Ecto neural progenitor cell (in vitro differentiated cells): ENCODE measurements at regions not wholly inside any gene's neighbourhood (a gene's known extent, or its start where the extent isn't known, plus 50 kb on each side); places are given as distances from the start of the nearest gene placed in this dataset.

Experiments
- DNase-seq: peaks from one replicate; pipeline ENCODE4 v3.0.0-alpha.2; 2018; ENCODE audit warnings: low spot score

DNA sequence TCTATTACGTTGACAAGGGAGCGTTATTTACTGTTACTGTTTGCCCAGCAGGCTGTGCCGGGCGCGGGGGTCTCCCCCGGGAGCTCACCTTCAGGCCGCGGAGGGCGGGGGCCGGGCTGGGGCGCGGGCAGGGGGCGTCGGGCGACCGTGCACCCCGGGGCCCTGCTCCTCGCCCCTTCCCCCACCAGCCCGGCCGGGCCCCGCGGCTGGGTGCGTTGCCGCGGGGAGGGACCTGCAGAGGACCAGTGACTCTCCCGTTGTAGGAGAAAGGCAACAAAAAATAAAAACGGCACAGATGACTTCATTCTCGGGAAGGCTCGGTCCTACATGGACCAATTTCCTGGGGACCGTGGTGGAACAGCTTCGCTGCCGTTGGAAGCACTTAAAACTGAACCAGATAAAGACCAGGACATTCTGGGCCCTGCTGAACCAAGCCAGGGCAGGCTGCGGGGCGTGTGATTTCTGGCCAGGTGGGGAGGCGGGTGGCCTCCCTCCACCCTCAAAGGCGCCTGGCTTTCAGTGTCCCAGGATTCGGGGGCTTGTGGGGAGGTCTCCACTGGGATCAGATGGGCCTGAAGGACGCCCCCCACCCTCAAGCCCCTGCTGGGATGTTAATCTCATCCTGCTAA lies 57.4 kb downstream of the IGLL1 start:
- DNase-seq, result peak; percentile 58

DNA sequence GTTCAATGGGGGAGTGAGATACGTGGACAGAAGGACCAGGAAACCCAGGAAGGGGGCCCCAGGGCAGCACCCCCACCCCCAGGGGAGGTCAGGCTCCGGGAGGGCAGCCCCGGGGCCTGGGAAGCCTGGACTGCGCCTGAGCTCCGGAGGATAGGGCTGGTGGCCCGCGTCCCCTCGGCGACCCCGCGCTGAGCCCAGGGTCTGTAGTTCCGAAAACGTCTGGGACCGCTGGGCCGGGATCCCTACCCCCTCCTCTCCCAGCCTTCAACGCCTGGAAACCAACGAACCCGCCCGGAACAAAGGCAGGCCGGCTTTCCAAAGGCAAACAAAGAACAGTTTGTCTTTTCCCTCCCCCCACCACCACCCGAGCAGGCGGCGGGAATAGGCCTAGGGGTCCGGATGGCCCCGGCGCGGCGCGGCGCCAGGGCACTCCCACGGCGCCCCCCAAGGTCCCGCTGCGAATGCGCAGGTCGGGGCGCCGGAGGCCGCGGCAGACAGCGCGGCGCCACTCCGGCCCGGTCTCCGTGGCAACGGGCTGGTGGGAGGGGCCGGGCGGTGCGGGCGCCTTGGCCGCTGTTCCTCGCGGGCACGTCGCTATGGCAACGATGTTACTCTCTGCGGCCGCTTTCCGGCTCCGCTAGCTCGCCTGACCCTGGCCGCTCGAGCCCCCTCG lies 58.5 kb downstream of the IGLL1 start:
- DNase-seq, result peak; percentile 96

DNA sequence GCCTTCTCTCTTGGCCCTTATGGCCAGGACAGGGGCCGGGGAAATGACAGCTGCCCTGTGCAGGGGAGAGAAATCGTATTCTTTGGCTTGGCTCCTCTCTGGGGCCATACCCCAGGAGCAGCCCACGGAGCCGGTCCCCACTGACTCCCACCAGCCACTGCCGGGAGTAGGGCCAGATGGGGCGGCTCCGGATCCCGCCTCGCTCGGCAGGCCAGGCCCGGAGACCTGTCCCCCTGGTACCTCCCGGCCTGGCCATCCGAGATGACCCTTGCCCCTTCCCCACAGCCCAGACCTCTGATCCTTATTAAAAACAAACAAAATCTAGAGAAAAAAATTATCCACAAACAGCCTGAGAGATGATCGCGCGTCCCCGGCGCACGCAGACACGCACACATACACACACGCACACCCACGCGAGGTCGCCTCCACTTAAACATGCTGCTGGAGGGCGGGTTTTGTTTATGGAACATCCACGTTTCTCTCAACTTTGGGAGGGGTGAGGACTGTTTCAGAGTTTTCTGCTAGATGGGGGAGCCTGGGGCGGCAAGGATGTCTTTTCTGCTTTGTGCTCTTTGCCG lies 59.1 kb downstream of the IGLL1 start:
- DNase-seq, result no peak

DNA sequence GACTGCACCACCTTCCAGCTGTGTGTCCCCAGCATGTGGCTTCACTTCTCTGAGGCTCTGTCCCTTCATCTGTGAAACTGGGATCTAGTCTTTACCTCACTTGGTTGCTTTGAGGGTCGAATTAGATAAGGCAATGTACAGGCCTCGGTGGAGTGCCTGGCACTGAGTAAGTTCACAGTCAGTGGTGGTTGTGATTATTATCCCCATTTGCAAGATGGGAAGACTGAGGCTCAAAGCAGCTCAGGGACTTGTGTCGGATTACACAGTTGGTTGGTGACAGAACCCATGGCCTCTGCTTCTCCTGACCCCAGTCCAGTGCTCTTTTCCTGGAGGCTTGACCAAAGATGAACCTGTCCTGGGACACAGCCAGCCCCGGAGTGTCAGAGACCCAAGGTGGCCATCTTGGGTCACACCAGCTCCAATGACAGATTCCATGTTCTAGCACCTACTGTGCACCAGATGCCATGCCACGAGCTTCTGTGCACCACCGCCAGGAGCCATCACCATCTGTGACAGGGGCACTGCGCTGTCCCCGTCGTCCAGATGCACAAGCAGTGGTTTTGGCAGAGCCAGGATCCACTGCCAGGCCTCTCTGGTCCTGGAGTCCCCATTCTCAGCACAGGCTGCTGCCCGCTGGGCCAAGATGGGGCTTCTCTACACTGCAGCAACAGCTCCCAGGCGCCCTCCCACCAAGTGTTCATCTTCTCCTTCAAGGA lies 60.5 kb downstream of the IGLL1 start:
- no peak for DNase-seq

DNA sequence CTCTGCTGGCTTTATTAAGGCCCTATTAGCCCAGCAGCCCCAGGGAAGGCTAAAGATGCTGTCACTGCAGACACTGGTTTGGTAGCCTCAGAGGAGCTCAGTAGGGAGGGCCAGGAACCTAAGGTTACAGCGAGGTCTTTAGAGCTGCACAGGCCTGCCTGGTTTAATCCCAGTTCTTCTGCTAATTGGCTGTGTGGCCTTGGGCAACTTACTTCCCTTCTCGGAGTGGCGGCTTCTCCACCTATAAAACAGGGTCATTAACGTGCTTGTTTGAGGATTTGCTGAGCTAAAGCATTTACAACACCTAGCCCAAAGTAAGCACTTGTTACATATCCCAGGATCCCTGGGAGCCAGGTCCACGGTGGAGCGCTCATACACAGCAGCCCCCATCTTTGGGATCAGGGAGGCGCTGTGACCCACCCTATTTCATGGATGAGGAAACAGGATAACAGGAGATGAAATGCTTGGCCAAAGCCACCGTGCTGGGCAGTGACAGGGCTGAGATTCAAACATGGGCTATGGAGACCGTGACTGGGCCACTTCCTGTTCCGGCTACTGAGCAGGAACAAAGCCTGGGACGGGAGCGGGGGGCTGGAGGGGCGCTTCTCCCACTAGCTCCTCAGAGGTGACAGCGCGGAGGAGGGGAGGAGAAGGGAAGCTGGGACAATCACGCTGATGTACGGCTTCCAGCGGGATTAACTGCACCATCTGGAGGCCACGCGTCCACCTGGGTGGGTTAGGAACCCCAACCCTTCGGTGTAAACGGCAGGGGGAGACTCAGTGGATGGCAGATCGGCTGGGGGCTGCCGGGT lies 61.5 kb downstream of the IGLL1 start:
- no peak for DNase-seq

DNA sequence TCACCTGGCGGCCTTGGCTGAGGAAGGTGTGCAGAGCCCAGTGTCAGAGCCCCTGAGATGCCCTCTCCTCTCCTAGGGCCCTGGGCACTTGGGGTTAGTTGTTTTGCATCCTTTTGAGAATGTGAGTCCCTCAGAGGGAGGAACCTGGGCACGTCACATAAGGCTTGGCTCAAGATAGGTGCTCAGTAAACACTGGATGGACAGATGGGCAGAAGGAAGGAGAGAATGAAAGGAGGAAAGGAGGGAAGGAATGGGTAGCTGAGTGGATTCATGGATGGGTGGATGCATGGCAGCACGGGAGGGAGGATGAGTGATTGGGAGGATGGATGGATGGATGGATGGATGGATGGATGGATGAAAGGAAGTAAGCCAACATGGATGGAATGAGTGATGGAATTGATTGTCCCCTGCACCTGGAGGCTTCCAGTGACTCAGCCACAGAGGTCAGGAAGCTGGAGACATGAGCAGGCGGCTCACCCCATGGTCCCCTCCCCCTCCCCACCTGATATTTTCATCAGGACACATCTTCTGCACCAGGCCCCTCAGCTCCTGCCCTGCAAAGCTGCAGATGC lies 62.2 kb downstream of the IGLL1 start:
- DNase-seq, result no peak

DNA sequence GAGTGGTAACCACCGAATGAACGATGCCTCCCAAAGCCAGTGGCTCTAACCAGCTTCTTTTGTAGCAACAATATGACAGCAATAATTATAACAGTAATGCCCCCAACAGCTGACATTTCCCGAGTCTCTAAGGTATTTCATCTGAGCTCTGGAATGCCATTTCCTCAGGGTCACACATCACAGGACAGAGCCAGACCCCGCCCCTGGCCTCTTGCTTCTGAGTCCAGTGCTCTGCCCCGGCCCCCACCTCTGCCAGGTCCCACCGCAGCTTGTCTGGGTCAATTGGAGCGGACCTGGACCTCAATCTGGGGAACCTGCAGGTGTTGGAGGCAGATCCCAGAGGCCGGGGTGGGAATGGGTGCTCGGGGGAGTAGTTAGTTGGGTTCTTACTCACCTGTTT lies 63.8 kb downstream of the IGLL1 start:
- DNase-seq, result no peak

DNA sequence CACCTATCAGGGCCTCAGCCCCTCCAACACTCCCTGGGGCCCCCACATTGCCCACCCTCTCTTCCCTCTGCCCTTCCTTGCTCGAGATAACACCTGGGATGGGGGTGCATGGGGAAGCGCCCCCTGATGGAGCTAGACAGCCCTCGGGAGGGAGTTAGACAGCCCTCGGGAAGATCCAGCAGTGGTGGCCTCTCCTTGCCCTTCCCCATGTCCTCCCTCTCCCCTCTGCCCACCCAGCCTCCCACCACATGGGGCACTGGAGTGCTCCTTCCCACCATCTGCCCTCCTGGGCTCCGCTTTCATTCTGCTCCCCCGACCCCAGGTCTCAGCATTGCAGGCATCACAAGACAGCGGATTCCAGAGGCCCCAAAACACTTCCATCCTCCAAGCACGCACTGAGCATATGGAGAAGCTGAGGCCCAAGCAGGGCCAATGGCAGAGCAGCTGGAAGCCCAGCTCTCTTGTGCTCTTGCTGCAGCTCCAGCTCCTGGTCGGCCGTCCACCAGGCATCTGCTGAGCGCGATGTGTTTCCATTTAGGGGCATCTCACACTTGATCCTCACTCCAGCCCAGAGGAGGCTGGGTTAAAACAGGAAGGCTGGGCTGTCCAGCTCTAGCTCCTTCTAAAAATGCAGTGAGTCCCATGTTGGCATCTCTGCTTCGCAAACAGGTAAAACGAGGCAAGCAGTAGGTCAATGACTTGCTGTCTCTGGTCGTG lies 65.6 kb downstream of the IGLL1 start:
- DNase-seq, result no peak

DNA sequence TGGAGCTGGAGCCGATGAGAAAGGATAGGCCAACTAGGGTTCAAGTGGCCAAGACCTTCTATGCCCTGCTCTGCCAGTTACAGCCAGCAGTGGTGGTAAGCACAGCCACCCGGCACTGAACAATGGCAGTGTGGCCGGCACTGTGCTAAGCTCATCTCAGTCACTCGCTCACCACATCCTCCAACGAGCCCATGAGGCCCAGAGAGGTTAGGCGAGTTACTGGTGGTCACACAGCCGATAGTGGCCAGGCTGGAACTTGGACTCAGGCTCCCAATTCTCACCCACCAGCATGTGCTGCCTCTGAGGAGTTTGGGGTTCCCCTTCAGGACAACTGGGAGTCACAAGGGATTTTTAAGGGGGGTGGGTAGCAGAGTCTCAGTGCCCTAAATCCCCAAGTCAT lies 66.4 kb downstream of the IGLL1 start:
- no peak for DNase-seq

DNA sequence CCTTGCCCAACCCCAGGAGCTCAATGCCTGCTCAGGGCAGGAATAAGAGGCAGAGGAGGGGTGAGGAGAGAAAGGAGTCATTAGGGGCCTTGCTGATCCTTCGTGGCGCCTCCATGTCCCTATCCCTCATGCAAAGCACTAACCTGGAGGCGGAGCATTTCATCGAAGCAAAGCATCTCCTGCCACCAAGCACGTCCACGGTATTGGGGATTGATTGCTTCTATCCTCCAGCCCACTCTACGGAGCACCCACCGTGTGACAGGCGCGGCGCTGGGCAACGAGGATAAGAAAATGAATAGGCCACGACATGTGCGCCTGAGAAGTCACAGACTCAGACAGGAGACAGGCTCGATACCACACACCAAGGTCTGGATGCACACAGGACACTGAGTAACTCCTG lies 67.0 kb downstream of the IGLL1 start:
- DNase-seq, result peak; percentile 43

DNA sequence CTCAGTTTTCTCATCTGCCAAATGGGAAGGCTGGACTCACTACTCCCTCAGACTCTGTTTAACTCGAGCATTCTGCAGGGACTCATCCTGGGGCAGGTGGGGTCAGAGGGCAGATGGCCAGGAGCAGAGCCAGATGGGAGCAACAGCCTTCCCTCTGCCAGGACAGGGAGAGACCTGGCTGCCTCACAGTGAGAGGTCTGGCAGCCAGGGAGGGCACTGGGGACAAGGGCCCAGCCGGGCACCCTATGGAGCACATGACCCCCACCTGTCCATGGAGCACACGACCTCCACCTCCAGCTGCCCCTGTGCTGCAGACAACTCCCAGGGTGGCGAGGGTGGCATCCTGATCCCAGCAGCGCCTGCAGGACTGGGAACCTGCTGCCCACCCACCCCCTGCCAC lies 67.4 kb downstream of the IGLL1 start:
- DNase-seq, result no peak

DNA sequence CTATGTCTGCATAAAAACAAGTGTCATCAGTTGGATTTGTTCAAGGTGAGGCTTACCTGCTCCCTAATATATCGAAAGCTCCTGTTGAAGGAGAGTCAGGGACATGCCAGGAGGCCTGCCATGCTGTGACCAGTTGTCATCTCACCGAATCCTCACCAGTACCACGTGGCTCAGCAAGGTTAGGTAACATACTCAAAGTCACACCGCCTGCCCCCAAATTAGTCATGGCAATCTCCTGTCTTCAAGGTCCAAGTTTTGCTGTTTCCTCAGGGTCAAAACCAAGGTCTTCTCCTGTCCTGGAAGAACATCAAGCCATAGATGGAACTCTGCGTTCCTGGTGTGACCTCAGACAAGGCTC lies 67.8 kb downstream of the IGLL1 start:
- DNase-seq, result no peak

DNA sequence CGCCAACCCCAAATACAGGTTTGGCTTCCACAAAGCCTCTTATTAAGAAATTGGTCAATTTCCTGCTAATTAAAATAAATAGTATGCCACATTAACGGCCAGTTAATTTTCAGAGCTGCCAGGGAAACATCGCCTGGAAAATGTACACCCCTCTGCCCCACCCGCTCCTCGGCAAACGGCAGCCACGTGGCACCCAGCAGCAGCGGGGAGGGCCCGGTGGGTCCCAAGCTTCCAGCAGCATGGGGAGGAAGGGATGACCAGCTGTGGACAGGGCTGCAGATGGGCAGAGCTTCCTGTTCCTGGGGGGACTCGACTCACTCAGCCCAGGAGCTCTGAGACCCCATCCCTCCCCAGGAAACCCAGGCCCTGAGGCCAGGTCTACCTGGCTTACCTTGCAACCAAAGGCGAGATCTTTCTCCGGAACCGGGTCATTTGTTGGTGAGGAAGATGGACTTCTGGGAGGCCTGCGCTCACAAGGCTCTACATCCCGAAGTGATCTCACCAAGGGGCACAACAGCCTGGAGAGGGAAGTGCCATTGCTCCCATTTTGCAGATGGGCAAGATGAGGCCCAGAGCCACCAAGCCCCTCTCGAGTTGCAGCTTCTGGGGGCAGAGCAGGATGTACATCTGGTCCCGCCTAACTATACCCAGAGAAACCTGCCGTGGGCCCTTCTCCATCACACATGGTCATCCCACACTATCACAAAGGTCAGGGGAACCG lies 68.3 kb downstream of the IGLL1 start:
- no peak for DNase-seq

DNA sequence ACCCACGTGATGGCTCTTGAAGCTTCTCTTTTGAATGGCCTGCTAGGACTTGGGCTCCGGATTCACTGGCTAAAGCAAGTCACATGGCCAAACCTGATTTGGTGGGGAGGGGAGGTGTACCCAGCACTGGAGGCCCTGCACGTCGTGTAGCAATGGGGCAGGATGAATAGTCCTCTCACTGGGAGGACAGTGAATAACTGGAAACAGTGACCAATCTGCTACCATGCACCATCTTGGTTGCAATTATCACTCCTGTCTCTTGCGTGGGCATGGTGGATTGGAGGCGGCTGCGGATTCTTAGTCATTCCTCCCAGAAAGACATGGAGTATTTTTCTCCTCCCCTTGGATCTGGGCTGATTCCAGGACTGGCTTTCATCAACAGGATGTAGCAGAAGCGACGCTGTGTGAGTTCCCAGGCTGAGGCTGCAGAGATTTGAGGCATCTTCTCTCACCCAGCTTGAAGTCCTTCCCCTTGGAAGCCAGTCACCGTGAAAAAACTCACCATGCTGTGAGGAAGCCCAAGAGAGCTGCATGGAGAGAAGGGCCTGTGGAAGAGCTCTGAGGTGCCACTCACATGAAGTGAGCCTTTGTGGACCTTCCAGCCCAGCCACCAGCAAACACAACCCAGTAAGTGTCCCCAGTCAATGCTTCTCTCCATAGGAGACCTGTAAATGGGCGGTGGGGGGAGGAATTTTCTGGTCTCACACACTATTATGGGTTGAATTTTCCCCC lies 70.4 kb downstream of the IGLL1 start:
- peak; percentile 39 for DNase-seq

DNA sequence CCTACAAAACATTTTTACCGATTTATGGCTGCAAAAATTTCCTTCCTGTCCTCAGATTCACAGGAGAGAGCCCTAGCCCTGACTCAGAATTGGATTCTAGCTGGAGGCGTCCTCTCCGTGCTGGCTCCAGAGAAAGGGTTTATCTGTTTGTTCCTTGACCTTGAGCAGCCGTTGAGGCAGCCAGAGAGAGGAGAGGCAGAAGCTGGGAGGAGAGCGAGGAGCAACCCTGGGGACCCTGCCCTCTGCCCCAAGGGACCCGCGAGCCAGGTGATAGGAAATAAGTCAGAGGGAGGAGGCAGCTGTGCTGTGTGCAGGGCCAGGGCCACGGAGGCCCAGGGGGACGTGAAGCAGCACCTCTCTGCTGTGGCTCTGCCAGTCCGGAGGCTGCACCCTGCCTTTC lies 75.6 kb downstream of the IGLL1 start:
- DNase-seq, result no peak

DNA sequence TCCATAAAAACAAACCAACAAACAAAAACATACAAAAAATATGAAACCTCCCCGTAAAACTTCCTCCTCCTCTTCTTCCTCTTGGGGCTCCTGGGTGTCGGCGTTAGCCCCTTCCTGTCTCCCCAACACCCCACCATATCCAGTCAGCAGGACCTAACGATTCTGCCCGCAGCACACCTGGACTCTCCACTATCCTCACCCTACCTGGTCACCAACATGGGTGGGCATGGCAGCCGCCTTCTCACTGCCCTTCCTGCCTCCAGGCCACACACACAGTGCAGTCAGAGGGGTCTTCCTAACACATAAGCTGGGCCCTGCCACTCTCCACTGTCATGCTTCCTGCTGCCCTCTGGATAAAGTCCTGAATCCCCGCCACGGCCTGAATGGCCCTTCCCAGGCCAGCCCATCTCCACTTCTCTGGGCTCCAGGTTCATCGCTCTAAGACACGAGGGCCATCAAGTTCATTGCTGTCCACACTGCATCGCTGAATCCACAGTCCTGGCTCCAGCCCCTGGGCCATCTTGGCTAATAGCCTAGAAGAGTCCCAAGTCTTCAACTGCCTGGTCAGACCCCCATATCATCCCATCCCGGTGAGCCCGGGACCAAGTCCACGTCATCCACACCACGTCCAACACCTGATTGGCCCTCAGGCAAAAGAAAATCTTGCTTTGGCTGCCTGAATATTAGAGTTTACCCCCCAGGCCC lies 76.2 kb downstream of the IGLL1 start:
- no peak for DNase-seq

DNA sequence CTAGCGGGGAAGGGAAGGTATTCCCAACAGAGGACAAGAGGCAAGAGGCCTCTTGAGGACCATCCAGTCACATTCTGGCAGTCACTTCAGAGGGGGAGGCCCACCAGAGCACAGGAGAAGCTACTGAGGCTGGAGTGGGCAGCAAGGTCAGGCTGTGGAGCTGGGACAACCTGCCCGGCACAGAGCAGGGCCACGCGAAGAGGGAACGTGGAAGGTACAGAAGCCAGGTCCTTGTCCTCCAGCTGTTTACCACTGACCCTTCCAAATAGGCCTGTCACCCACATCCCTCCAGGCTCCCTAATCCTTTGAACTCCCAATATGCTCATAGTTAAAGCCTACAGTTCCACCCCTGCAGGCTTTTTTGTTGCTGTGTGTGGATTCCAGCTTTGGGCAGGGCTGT lies 76.9 kb downstream of the IGLL1 start:
- no peak for DNase-seq

DNA sequence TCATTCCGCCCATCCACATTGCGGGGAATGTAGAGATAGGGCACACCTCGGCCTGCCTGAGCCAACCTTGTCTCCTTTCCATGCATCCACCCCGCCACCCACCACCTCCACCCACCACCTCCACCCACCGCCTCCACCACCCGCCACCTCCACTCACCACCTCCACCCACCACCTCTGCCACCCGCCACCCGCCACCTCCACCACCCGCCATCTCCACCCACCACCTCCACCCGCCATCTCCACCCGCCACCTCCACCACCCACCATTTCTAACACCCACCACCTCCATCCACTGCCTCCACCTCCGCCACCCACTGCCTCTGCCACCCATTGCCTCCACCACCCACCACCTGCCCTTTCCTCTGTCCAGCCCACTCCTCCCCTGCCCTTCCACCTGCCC lies 78.4 kb downstream of the IGLL1 start:
- no peak for DNase-seq

DNA sequence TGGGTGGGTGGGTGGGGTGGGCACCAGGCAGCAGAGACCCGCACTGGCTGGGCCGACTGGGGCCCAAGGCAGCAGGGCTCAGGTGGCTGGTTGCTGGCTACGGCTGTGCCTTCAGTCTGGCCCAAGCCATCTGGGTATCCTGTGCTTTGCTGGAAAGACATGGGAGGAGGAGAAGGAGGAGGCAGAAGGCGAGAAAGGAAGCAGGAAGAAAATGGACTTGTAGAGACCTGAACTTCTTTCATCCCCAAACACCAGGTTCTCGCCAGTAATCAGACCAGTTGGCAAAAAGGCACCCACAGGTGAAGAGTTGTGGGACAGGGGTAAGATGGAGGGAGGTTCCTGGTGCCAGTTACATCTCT lies 78.8 kb downstream of the IGLL1 start:
- DNase-seq, result no peak
